GM10266 (cell line): ENCODE measurements at regions not wholly inside any gene's neighbourhood (a gene's known extent, or its start where the extent isn't known, plus 50 kb on each side); places are given as distances from the start of the nearest gene placed in this dataset.

Source experiments
- DNase-seq: peaks from one replicate; pipeline ENCODE4 v3.0.0; 2012; ENCODE audit errors: extremely low spot score
- TF ChIP-seq, protein P1 (sequence below): IDR thresholded peaks from 2 replicates; pipeline ENCODE4 v1.5.1; 2012; ENCODE audit warnings: mild to moderate bottlenecking, low read depth; ENCODE audit not compliant: control insufficient read depth, insufficient read depth; ENCODE audit errors: missing control alignments

DNA sequence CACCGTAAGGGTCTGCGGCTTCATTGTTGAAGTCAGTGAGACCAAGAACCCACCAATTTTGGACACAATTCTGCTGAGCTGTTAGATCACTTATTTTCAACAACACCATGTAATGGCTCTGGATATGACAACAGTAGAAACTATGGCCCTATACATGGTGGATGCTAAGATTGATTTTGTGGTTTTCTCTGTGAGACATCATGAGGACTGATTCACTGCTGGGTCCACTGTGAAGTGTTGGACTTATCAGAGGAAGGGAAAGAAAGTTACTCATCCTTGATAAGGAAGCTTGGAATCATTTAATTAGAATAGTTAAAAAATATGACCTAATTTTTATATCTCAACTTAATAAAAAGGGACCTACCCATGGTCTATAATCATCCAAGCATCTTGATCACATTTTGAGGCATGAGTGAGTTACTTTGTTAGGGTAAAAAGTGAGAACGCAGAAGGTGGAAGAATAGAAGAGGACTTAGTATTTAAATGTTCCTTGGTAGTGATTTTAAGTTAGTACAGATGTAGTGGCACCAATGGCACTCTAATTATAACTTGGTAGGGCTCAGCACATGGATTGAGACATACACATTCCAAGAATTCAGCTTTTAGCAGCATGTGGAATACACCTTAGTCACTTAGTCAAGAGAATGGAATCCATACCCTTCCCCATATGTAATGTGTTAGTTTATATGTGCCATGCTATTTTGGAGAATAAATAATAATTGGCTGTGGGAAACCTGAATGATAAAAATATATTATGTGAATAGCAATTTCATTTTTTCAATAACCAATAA, 123.5 kb upstream of the CD180 start:
- no peak for DNase-seq
- TF ChIP-seq, protein P1, sequence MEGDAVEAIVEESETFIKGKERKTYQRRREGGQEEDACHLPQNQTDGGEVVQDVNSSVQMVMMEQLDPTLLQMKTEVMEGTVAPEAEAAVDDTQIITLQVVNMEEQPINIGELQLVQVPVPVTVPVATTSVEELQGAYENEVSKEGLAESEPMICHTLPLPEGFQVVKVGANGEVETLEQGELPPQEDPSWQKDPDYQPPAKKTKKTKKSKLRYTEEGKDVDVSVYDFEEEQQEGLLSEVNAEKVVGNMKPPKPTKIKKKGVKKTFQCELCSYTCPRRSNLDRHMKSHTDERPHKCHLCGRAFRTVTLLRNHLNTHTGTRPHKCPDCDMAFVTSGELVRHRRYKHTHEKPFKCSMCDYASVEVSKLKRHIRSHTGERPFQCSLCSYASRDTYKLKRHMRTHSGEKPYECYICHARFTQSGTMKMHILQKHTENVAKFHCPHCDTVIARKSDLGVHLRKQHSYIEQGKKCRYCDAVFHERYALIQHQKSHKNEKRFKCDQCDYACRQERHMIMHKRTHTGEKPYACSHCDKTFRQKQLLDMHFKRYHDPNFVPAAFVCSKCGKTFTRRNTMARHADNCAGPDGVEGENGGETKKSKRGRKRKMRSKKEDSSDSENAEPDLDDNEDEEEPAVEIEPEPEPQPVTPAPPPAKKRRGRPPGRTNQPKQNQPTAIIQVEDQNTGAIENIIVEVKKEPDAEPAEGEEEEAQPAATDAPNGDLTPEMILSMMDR, result no peak

DNA sequence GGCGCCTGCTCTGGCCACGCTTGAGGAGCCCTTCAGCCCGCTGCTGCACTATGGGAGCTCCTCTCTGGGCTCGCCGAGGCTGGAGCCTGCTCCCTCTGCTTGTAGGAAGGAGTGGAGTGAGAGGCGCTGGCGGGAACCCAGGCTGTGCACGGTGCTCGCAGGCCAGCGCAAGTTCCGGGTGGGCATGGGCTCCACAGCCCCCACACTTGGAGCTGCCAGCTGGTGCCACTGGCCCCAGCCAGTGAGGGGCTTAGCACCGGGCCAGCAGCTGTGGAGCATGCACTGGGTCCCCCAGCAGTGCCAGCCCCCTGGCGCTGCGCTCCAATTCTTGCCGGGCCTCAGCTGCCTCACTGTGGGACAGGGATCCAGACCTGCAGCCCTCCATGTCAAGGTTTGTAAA, 122.1 kb upstream of the CD180 start:
- TF ChIP-seq, protein P1, result no peak
- no peak for DNase-seq

- TF ChIP-seq, protein P1, result no peak
- DNase-seq, result no peak
These were observed 121.0 kb upstream of the CD180 start for GRCh38 chr5:67317603-67318002.

DNA sequence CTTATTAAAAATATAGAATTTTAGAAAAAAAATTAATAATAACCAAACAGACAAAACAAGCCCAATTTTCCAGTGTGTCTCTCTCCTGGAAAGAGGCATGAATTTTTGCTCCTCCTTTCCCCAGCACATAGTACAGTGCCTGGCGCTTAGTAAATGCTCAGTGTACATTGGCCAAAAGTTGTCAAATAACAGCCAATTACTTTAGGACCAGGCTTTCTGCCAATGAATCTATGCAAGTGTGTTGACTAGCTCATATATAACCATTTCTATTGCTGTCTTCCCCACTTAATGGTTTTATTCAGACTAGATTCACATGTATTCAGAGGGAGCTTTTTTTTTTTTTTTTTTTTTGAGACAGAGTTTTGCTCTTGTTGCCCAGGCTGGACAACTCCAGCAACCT, 120.1 kb upstream of the CD180 start:
- TF ChIP-seq, protein P1, result no peak
- DNase-seq, result no peak

DNA sequence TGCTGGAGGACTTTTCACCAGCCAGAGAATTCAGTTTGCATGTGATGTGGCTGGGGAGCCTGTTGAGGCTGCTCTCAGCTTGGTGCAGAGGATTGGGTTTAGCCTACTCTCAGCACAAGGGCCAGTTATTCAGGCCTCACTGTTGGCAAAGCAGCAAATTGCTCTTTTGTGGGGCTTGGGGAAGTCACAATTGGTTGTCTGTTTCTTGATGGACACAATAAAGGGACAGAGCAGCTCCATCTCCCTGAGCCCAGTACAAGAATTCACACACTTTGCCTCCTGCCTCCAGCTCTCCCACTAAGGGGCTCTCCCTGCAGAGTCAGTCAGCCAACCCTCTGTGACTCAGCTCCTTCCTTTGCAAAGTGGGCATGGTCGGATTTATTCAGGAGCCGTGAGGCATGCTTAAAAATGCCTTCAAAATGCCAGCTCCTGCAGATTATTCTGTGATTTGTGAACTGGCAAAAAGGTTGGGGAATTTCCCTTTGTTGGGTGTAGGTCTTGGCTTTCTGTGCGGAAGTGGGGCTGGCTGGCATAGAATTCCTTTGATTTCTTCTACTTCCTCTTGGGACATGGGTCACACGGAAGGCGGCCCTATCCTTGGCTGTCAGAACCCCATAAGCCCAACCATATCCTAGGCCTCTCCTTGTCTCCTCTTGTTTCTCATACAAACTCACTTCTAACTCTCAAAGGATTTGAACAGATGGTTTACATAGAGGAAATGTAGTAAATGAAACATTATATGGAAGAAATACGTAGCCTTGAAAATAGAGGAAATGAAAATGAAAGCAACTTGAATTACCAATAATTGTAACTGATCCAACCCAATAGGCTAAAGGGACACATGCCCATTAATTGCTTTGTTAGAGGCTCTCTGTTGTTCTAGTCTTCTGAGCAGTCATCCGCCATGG, 118.7 kb upstream of the CD180 start:
- TF ChIP-seq, protein P1, result no peak
- no peak for DNase-seq

GRCh38 chr5:67311701-67312100, 115.1 kb upstream of the CD180 start:
- TF ChIP-seq, protein P1, result no peak
- DNase-seq, result no peak
